ENCODE measurements at regions not wholly inside any gene's neighbourhood (a gene's known extent, or its start where the extent isn't known, plus 50 kb on each side); places are given as distances from the start of the nearest gene placed in this dataset.

- 100% methylated on average over 1 of the region's 2 CpGs for WGBS (ENCODE audit: insufficient coverage)
- peaks cover 11% of the 10 kb centered on the region for H3K4me1 Mint-ChIP-seq
Measured at GRCh38 chr17:15177343-15177742, 87.8 kb downstream of the PMP22 start.

GRCh38 chr17:15175356-15175755 is 89.8 kb downstream of the PMP22 start:
- Histone ChIP-seq H3K4me1 (ENCODE audit: control insufficient read depth in 1 of 2, insufficient read depth in 2 of 2, low read length in 2 of 2) (no peaks in the 10 kb centered on the region), H3K36me3 (replicated peaks in 1 of 2; ENCODE audit: control insufficient read depth in 1 of 2, insufficient read depth in 2 of 2, low read length in 2 of 2) (no peaks in the 10 kb centered on the region), H3K9ac (ENCODE audit: insufficient read depth, low read length, poor library complexity, severe bottlenecking) (no peak overlapping the region), H3K9me3 (replicated peaks in 1 of 2; ENCODE audit: control insufficient read depth in 1 of 2, insufficient read depth in 1 of 2, low read length in 2 of 2) (peaks cover 0 to 3% of the 10 kb centered on the region in 2 donors), H2AFZ (ENCODE audit: insufficient read depth, low read depth, low read length, poor library complexity, severe bottlenecking) (no peak overlapping the region), H3K4me3 (replicated peaks in 1 of 3; ENCODE audit: low read depth in 2 of 3, low read length in 3 of 3) (no peak overlapping the region), H3K27me3 (ENCODE audit: control insufficient read depth in 2 of 2, insufficient read depth in 2 of 2, low read length in 2 of 2) (no peaks in the 10 kb centered on the region), H3K4me2 (replicated peaks; ENCODE audit: extremely low read depth, low read length, poor library complexity, severe bottlenecking) (no peak overlapping the region), H3K27ac (ENCODE audit: low read depth in 1 of 2, low read length in 2 of 2) (no peak overlapping the region), H3K79me2 (ENCODE audit: insufficient read depth, low read length) (no peaks in the 10 kb centered on the region), H4K20me1 (ENCODE audit: insufficient read depth, low read length) (no peaks in the 10 kb centered on the region)
- intact Hi-C loops (cut with micrococcal nuclease), result no loop called here
- H3K4me1 Mint-ChIP-seq, result peaks cover 13% of the 10 kb centered on the region
- DNase-seq, result no peak
- no peaks in the 10 kb centered on the region for H3K36me3 Mint-ChIP-seq
- 100% methylated on average over 3 of the region's 7 CpGs for WGBS (ENCODE audit: insufficient coverage)
- peaks cover 4 to 7% (median 7%) of the 10 kb centered on the region in 3 donors for H3K27me3 Mint-ChIP-seq (ENCODE audit: low read depth in 3 of 3)
- no peak for TF ChIP-seq CTCF (IDR thresholded peaks at IDR 0.05)
- H3K4me3 Mint-ChIP-seq, result no peak overlapping the region
- H3K9me3 Mint-ChIP-seq, result peaks cover 0 to 2% (median 0%) of the 10 kb centered on the region in 7 donors
- no peak overlapping the region for H3K27ac Mint-ChIP-seq

More at GRCh38 chr17:15177343-15177742, 87.8 kb downstream of the PMP22 start:
- no peaks in the 10 kb centered on the region for H3K4me1 ChIP-seq (ENCODE audit: control insufficient read depth in 1 of 2, insufficient read depth in 2 of 2, low read length in 2 of 2)
- H3K9me3 Mint-ChIP-seq, result peaks cover 2 to 13% (median 6%) of the 10 kb centered on the region in 7 donors
- intact Hi-C loops (cut with micrococcal nuclease), result no loop called here
- no peaks in the 10 kb centered on the region for H3K79me2 ChIP-seq (ENCODE audit: insufficient read depth, low read length)
- no peak overlapping the region for H3K4me2 ChIP-seq (replicated peaks; ENCODE audit: extremely low read depth, low read length, poor library complexity, severe bottlenecking)
- H3K36me3 ChIP-seq (replicated peaks in 1 of 2; ENCODE audit: control insufficient read depth in 1 of 2, insufficient read depth in 2 of 2, low read length in 2 of 2), result no peaks in the 10 kb centered on the region
- H3K27me3 ChIP-seq (ENCODE audit: control insufficient read depth in 2 of 2, insufficient read depth in 2 of 2, low read length in 2 of 2), result no peaks in the 10 kb centered on the region
- no peak overlapping the region for H3K27ac ChIP-seq (ENCODE audit: low read depth in 1 of 2, low read length in 2 of 2)
- H3K4me3 Mint-ChIP-seq, result no peak overlapping the region
- no peak overlapping the region for H2AFZ ChIP-seq (ENCODE audit: insufficient read depth, low read depth, low read length, poor library complexity, severe bottlenecking)
- no peaks in the 10 kb centered on the region for H3K36me3 Mint-ChIP-seq
- H3K27ac Mint-ChIP-seq, result no peak overlapping the region
- no peak overlapping the region for H3K4me3 ChIP-seq (replicated peaks in 1 of 3; ENCODE audit: low read depth in 2 of 3, low read length in 3 of 3)
- H3K9ac ChIP-seq (ENCODE audit: insufficient read depth, low read length, poor library complexity, severe bottlenecking), result no peak overlapping the region
- H4K20me1 ChIP-seq (ENCODE audit: insufficient read depth, low read length), result no peaks in the 10 kb centered on the region
- TF ChIP-seq CTCF (IDR thresholded peaks at IDR 0.05), result no peak
- DNase-seq, result no peak
- peaks cover 4 to 7% (median 7%) of the 10 kb centered on the region in 3 donors for H3K27me3 Mint-ChIP-seq (ENCODE audit: low read depth in 3 of 3)
- H3K9me3 ChIP-seq (replicated peaks in 1 of 2; ENCODE audit: control insufficient read depth in 1 of 2, insufficient read depth in 1 of 2, low read length in 2 of 2), result peaks cover 0 to 6% of the 10 kb centered on the region in 2 donors
